GM18511 (cell line): ENCODE measurements at regions not wholly inside any gene's neighbourhood (a gene's known extent, or its start where the extent isn't known, plus 50 kb on each side); places are given as distances from the start of the nearest gene placed in this dataset.
"Not testable (repeated sequence)": the region's sequence is repeated elsewhere in the genome, so short reads cannot be mapped to it uniquely, and the experiment has no call there.

Experiments
- ATAC-seq: cut with Tn5 transposase; IDR thresholded peaks from one replicate; pipeline ENCODE4 v1.9.1; 2021; ENCODE audit warnings: mild to moderate bottlenecking, moderate library complexity; ENCODE audit not compliant: unreplicated experiment

DNA sequence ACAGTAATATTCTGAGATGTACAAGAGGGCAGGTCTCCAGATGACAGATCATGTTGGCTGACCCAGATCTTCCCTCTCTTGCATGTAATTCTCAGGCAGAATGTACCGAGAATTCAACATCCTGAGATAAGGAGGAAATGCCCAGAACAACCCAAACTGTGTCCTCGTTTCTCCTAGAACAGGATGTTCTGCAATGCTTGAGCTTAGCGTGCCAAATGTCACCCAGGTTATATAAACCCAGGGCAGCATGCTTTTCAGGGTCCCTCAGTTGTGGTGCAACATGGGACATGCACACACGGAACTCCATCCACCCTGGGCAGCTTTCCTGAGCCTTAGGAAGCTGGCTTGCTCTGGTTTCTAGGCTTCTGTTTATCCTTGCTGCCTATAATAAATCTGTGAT lies 102.1 kb upstream of the CMC1 start:
- ATAC-seq: no peak

GRCh38 chr3:28139967-28140634 lies 101.3 kb upstream of the CMC1 start:
- no peak for ATAC-seq

GRCh38 chr3:28140664-28141063 lies 100.8 kb upstream of the CMC1 start:
- ATAC-seq: no peak

DNA sequence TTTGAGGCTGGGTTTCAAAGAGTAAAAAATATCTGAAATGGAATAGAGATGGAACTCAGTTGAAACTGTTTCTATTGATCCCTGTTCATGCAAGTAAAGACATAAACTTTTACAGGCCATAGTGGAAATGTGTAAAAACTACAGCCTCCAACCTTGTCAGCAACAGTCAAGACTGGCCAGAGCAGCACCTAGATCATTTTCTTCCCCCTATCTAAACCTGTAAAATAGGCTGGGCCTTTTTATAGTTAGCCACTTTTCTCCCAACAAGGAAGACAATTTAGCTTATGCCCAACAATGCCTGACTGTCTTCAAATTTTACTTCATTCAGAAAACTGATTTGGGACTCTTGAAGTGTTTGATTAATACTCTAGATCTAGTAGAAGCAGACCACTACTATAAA lies 91.5 kb upstream of the CMC1 start:
- no peak for ATAC-seq

GRCh38 chr3:28150465-28151206 lies 90.8 kb upstream of the CMC1 start:
- ATAC-seq: no peak

- ATAC-seq: no peak
These were observed 90.2 kb upstream of the CMC1 start for GRCh38 chr3:28151207-28151550.

DNA sequence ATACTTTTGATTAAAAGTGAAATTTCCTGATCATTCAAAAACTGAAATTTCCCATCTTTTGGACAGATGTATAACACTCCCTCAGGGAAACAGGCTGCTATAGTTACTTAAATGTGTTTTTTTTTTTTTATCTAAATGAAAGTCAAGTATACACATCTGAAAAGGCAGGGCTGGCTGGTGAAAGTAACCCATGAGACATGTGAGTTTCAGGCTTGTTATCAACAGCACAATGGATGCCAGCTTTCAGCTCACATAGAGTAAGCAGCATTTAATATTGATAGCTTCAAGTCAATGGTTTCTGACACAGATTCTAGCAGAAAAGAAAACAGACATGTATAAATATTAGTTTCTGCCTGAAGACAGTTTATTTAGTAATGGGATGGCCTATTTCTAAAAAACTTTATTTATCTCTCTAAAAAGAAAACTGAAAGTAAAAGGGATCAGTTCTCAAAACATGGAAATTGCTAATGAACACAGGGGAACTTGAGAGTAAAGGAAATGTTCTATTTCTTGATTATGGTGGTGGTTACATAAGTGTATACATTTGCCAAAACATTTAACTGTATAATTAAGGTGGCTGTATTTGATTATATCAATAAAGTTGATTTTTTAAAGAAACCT lies 89.7 kb upstream of the CMC1 start:
- ATAC-seq: peak; percentile 91

GRCh38 chr3:28155631-28156030 lies 85.8 kb upstream of the CMC1 start:
- no peak for ATAC-seq

DNA sequence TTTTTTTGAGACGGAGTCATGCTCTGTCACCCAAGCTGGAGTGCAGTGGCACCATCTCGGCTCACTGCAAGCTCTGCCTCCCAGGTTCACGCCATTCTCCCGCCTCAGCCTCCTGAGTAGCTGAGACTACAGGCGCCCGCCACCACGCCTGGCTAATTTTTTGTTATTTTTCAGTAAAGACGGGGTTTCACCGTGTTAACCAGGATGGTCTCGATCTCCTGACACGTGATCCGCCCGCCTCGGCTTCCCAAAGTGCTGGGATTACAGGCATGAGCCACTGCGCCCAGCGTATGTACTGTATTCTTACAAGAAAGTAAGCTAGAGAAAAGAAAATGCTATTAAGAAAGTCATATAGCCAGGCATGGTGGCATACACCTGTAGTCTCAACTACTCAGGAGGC lies 84.8 kb upstream of the CMC1 start:
- not testable (repeated sequence) for ATAC-seq

GRCh38 chr3:28171962-28172361 lies 69.5 kb upstream of the CMC1 start:
- ATAC-seq: peak; percentile 87

- ATAC-seq: no peak
These were observed 68.7 kb upstream of the CMC1 start for GRCh38 chr3:28172748-28173147.

- no peak for ATAC-seq
These were observed 67.6 kb upstream of the CMC1 start for GRCh38 chr3:28173836-28174235.

DNA sequence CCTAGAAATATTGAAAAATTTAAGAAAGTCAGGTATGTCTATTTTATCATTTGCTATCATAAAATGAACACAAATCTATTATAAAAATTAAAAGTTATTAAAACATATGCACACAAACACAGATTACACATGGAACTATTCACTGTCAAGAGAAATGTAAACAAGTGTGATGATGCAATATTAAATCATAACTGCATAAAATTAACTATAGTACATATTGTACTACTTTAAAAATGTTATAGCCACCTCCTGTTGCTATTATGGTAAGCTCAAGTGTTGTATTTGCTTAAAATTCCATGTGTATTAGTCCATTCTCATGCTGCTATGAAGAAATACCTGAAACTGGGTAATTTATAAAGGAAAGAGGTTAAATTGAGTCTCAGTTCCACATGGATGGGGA lies 54.7 kb upstream of the CMC1 start:
- no peak for ATAC-seq

DNA sequence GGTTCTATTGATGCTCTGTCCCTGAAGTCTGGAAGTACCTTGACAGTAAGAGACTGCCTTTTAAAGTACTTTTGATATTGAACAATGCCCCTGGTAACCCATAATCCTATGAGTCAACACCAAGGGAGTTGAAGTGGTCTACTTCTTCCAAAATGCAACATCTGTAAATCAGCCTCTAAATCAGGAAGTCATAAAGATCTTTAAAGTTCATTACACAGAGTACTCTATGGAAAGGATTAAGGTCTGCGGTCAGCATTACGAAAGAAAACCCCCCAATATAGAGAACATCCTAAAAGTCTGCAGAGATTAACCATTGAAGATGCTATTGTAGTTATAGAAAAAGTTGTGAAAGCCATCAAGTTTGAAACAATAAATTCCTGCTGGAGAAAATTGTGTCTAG lies 52.7 kb upstream of the CMC1 start:
- ATAC-seq: no peak

- ATAC-seq: no peak
These were observed 50.1 kb upstream of the CMC1 start for GRCh38 chr3:28191363-28191762.
